HTR-8/SVneo (cell line): ENCODE measurements at regions not wholly inside any gene's neighbourhood (a gene's known extent, or its start where the extent isn't known, plus 50 kb on each side); places are given as distances from the start of the nearest gene placed in this dataset.

Experiments used
- DNase-seq: peaks from one replicate; pipeline ENCODE4 v3.0.0; 2011; ENCODE audit warnings: low spot score, mixed read lengths; ENCODE audit not compliant: insufficient read length
- FAIRE-seq: peaks from 2 replicates; lab custom pipeline; 2011; peaks lifted over from hg19 to GRCh38; lab: Jason Lieb, UNC

- FAIRE-seq (no peak), DNase-seq (no peak)
Measured at GRCh38 chr22:27431896-27432295, 369.7 kb downstream of the MN1 start.

GRCh38 chr22:27433099-27433498, 368.5 kb downstream of the MN1 start:
- DNase-seq: no peak
- no peak for FAIRE-seq

GRCh38 chr22:27433585-27434190, 367.9 kb downstream of the MN1 start:
- DNase-seq (no peak), FAIRE-seq (no peak)

GRCh38 chr22:27434898-27435297, 366.7 kb downstream of the MN1 start:
- FAIRE-seq (no peak), DNase-seq (no peak)

GRCh38 chr22:27435844-27436576, 365.5 kb downstream of the MN1 start:
- DNase-seq (no peak), FAIRE-seq (no peak)

GRCh38 chr22:27436591-27436990, 365.0 kb downstream of the MN1 start:
- no peak for DNase-seq
- no peak for FAIRE-seq

GRCh38 chr22:27437570-27437969, 364.0 kb downstream of the MN1 start:
- FAIRE-seq (no peak), DNase-seq (no peak)

- DNase-seq (no peak), FAIRE-seq (no peak)
Measured at GRCh38 chr22:27438271-27438980, 363.1 kb downstream of the MN1 start.

GRCh38 chr22:27439131-27439530, 362.4 kb downstream of the MN1 start:
- DNase-seq: no peak
- no peak for FAIRE-seq

GRCh38 chr22:27440304-27440865, 361.2 kb downstream of the MN1 start:
- DNase-seq (no peak), FAIRE-seq (no peak)

- FAIRE-seq: no peak
- DNase-seq: no peak
Measured at GRCh38 chr22:27441706-27442475, 359.7 kb downstream of the MN1 start.

- DNase-seq (no peak), FAIRE-seq (no peak)
Measured at GRCh38 chr22:27443306-27443705, 358.2 kb downstream of the MN1 start.

- DNase-seq: no peak
- FAIRE-seq: no peak
Measured at GRCh38 chr22:27445881-27446280, 355.7 kb downstream of the MN1 start.

- FAIRE-seq: no peak
- DNase-seq: no peak
Measured at GRCh38 chr22:27447289-27447688, 354.3 kb downstream of the MN1 start.

GRCh38 chr22:27450448-27450847, 351.1 kb downstream of the MN1 start:
- no peak for DNase-seq
- FAIRE-seq: no peak

- FAIRE-seq (no peak), DNase-seq (no peak)
Measured at GRCh38 chr22:27452245-27452644, 349.3 kb downstream of the MN1 start.

GRCh38 chr22:27452922-27453321, 348.6 kb downstream of the MN1 start:
- DNase-seq: no peak
- no peak for FAIRE-seq

GRCh38 chr22:27453725-27454124, 347.8 kb downstream of the MN1 start:
- FAIRE-seq (no peak), DNase-seq (no peak)

GRCh38 chr22:27454807-27455450, 346.6 kb downstream of the MN1 start:
- FAIRE-seq: no peak
- DNase-seq: no peak

- FAIRE-seq: no peak
- DNase-seq: no peak
Measured at GRCh38 chr22:27455526-27455925, 346.0 kb downstream of the MN1 start.
